C4-2B (cell line): ENCODE measurements at regions not wholly inside any gene's neighbourhood (a gene's known extent, or its start where the extent isn't known, plus 50 kb on each side); places are given as distances from the start of the nearest gene placed in this dataset.

Experiments used
- CTCF ChIP-seq: fragments of 450-650 bp; conservative IDR thresholded peaks from 2 replicates; pipeline ENCODE4 v1.5.1; 2017; ENCODE audit warnings: mild to moderate bottlenecking
- ZFX ChIP-seq: fragments of 450-650 bp; IDR thresholded peaks from 2 replicates; pipeline ENCODE4 v1.6.1; 2017

GRCh38 chr15:69511716-69512340 lies 59.2 kb downstream of the RPLP1 start:
- no peak for TF ChIP-seq CTCF
- TF ChIP-seq ZFX: no peak
